Epidermal melanocyte (primary cell): ENCODE measurements at regions not wholly inside any gene's neighbourhood (a gene's known extent, or its start where the extent isn't known, plus 50 kb on each side); places are given as distances from the start of the nearest gene placed in this dataset.

ENCODE experiments used
- DNase-seq: peaks from one replicate; pipeline ENCODE4 v3.0.0; 2011; ENCODE audit warnings: low spot score; ENCODE audit not compliant: insufficient read length

DNA sequence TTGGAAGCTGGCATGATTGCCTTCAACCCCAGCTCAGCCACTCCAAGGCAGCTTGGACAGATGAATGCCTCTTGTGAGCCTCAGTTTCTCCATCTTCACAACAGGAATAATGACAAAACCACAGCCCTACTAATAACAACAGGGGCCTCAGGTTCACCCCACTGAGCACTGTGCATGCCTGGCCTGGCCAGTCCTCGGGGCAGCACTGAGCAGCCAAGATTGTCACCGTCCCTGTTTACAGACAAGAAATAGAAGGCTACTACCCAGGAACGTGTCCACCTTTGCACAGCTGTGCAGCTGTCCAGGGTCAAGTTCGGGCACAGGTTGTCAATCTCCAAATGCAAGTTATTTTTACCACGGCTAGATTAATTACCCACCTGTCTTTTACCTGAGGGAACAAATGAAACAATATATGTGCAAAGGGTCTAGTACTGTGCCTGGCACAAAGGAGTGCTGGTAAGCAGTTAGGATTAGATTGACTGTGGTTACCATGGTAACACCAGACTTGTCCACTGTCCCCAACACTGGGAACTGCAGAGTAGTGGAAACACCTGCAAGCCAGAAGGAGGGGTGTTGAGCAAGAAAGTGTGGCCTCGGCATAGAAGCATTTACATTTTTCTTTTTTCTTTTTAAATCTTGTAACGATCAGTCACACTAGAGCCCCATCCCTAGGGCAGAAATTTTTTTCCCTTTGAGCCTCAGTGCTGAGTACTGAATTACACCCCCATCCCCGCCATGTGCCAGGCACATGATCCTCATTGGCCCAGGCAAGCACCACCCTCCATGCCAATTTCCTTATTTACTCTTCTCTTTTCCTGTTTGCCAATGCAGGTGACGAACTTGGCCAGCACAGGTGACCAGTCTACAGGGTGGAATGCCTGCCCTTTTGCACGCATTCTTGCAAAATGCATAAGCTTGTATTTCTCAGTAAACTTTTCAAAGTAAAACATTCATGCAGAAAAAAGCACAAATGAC is 66.3 kb upstream of the SLC6A6 start:
- no peak for DNase-seq

DNA sequence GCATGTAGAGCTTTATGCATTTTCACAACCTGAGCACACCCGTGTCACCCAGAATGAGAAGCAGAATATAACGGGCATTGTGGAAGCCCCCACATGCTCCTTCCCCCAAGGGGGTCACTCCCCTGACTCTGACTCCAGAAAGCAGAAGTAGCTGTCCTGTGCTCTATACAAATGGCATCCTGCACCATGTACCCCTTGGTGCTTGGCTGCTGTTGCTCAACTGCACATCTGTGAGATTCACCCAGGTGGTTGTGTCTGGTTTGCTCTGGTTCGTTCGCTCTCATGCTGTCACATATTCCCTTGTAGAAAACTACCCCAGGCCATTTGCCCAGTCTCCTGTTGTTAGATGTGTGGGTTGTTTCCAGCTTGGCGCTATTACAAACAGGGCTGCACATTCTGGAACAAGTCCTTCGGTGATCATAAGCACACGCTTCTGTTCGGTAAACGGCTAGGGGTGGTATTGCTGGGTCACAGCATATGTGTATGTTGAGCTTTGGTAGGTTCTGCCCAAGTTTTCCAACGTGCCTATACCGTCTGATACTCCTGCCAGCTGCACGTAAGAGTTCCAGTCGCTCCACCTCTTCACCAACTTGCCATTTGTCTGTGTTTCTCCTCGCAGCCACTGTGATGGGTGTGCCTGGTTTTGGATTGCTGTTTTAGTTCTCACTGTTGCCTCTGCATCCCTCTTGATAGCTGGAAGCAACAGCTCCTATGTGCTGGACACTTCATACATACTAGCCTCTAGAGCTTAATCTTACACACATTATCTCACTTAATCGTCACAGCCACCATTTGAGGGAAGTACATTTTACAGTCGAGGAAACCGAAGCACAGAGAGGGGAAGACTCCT is 65.4 kb upstream of the SLC6A6 start:
- no peak for DNase-seq

DNA sequence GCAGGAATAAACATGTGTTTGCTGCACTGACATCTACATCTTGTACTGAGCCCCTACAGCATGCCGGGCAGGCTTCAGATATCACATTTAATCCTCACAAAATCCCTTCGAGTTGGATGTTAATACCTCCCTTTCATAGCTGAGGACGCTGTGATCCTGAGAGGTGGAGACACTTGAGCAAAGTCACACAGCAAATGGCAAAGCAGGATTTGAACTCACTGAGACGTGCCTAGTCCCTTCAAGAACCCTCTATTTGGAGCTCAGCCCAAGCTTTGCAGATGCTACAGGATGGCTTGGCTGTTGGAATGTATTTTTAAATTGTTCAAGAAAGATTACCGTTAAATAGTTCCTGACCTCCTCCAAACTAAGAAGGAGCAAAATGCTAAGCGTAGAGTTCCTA is 64.6 kb upstream of the SLC6A6 start:
- DNase-seq = no peak

DNA sequence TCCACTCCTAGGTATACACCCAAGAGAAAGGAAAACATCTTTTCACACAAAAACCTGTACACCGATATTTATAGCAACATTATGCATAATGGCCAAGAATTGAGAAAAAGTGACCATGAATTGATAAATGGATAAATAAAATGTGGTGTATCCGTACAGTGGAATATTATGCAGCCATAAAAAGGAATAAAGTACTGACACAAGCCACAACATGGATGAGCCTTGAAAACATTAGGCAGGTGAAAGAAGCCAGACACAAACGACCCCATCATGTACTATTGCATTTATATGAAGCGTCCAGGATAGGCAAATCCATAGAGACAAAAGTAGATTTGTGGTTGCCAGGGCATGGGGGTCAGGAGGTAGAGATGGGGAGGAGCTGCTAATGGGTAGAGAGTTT is 64.2 kb upstream of the SLC6A6 start:
- DNase-seq = no peak

DNA sequence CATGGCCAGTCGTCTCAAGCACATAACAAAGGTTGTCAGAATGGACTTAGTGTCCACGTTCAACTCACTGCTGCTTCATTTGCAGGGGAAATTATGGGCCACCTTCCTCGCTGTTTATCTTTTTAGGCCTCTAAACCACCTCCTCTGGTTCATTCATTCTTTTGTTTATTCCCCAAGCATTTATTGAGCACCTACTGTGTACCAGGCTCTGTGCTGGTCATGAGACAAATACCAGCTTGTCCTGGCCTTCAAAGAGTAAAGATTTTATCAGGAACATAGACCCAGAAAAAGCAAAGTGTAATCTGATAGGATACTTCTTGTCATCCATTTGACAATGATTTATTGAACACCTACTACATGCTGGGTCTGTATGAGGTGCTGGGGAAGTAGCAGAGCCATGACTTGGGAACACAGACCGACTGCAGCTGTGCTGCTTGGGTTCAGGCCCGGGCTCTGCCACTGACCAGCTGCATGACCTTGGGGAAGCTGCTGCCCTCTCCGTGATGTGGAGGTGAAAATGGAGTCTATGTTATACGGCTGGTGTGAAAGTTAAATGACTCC is 63.4 kb upstream of the SLC6A6 start:
- DNase-seq = no peak

DNA sequence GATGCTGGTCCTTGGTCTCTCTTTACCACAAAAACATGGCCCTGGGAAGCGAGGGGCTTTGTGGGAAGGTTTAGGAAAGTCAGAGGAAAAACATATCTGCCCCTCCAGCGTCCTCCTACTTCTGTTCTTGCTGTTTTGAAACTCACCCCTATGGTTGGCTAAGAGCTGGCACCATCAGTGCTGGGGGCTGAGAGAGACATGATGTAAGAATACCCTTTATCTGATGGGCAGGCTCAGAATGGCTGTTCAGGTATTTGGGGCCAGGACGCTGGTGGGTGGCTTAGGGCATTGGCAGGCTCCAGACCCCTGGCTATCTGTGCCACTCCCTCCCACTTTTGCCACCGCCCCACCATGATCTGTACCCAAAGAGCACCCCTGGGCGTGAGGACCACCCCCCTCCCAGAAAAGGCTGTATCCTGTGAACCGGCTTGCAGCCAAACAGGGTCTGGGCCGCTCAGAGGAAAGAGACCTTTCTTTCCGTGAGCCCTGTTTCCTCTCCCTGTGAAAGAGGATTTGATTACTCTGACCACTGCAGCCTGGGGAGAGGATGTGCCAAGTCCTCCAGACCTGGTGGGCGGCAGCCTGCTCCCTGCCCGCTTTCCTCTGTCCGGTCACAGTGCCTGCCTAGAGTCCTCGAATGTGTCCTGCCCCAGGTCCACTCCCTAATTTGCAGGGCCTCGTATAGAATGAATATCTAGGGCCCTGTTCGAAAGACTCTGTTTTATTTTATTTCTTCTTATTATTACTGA is 61.3 kb upstream of the SLC6A6 start:
- no peak for DNase-seq

DNA sequence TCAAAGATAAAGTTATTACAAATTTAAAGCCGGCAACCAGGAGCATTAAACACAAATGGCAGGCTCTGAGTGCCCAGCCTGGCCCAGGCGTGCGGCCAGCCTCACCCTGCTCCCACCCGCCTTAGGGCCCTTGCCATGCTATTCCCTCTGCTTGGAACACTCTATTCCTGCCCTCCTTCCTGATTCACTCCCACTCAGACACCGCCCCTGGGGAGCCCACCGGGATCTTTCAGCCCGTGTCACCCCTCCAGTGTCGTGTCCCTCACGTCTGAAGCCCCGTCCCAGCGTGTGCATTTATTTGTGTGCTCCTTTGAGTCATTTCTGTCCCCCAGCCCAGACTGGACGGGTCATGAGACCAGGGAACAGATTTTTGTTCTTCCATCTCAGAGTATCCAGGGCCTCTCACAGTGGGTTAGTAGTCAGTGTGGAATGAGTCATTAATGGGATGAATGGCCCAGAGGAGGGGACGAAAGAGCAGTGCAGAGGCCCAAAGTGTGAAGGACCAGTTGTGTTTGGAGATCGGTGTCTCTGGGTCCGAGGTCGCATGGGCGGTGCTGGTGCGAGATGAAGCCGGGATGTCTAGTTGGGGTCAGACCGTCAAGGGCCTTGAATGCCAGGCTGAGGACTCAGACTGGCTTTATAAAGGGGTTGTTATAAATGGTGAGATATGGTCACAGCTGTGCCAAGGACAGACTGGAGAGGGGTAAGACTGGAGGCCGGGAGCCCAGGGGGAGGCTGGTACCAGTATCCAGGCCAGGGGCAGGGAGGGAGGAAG is 58.9 kb upstream of the SLC6A6 start:
- no peak for DNase-seq

DNA sequence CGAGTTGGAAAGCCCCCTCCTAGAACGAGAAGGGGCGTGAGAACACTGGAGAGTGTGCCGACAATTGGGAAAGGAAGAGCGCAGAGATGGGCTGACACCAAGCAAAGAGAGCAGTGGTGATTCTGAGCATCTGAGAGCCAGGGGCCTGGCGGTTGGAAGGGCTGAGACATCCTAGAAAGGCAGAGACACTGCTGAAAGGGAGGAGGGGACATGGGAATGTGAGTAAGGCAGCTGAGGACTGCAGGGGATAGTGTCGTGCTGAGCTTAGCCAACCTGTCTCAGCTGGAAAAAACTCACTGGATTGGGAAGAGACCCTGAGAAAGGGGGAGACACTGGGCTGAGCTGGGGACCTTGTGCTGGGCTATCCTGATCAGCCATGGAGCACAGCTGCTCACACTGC is 58.1 kb upstream of the SLC6A6 start:
- DNase-seq = no peak

DNA sequence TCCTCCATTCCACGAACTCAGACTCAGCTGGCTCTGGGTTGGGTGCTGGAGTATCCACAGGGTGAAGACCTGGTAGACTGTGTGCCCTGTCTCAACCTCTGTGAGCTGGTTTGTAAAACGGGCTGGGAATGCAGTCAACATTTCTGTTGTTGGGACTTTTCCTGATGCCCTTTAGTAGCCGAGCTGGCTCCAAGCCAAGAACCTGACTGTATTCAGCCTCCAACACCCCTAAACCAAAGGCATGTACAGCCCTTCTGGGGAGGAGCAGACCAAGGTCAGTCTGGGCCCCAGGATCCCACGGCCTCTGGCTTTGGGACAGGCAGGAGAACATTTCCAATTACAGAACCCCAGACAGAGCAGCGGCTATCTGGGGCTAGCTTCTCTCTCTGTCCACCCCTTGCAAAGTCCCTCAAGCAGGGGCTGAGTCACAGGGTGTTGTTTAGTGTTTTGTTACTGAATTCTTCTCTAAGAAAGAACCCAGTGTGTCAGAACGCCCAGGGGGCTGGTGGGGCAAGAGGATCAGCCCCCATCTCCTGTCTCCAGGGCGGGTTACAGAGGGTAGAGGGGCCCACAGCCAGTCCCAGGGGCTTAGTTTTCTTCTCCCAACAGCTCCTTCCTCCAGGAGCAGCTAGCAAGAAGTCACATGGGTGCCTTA is 56.8 kb upstream of the SLC6A6 start:
- peak; percentile 91 for DNase-seq

DNA sequence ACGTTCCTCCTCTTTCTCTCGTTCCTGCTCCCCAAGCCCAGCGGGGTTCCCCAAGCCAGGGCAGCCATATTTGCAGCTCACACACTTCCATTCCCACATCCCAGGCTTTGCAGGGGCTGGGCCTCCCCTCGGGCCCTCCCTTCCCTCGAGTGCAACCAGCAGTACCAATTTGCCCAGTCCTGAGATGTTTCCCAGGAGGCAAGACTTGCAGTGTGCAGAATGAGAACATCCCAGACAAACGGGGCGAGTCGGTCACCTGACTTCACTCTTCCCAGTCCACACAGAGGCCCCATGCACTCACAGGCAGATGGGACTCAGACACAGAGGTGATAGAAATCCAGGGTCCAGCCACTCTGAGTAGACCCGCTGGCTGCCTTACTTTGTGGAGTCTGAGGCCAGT is 56.2 kb upstream of the SLC6A6 start:
- DNase-seq = no peak

DNA sequence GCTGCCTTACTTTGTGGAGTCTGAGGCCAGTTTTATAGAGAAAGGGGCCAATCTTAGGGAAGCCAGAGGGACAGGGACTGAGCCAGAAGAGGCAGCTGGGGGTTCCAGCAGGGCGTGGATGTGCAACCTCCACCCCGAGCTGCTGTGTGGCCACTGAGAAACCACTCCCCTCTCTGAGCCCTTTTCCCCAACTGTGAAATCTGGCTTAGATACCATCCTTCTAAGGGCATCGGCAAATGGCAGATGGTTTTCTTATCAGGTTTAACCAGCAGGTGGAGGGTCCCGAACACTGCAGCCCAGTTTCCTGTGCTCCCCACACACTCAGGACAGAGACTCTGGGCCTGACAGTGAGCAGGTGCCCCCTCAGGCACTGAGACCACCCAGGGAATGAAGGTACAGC is 55.8 kb upstream of the SLC6A6 start:
- DNase-seq = no peak

DNA sequence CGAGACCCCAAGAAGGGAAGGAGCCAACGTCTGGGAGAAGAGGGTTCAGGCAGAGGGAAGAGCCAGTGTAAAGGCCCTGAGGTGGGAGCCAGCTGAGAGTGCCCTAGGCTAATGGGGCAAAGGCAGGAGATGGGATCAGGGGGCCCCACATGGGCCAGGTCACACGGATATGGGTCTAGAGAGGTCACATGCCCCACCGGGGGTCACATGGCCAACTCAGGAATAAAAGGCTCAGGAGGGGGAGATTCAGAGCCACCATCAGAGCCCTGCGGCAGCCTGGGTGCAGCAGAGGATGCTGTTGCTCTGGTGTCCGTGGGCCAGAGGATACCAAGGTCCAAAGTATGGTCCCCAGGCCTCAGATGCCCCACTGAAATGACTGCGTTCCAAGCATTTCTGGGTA is 55.3 kb upstream of the SLC6A6 start:
- no peak for DNase-seq

DNA sequence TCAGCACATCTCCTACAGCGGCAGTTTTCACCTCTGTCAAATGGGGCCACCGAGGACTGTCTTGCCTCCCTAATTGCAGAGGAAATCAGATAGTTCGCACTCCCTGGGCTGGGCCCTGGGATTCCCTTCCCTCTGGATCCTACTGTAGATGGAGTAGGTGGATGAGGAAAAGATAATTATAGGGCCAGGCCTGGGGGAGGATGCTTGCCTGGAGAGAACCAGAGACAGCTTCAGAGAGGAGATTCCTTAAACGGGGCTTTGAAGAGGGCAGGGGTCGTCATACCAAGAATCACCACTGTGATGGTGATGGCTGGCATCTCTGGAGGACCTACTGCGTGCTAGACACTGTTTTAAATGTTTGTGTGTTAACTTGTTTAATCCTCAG is 50.8 kb upstream of the SLC6A6 start:
- DNase-seq = no peak

DNA sequence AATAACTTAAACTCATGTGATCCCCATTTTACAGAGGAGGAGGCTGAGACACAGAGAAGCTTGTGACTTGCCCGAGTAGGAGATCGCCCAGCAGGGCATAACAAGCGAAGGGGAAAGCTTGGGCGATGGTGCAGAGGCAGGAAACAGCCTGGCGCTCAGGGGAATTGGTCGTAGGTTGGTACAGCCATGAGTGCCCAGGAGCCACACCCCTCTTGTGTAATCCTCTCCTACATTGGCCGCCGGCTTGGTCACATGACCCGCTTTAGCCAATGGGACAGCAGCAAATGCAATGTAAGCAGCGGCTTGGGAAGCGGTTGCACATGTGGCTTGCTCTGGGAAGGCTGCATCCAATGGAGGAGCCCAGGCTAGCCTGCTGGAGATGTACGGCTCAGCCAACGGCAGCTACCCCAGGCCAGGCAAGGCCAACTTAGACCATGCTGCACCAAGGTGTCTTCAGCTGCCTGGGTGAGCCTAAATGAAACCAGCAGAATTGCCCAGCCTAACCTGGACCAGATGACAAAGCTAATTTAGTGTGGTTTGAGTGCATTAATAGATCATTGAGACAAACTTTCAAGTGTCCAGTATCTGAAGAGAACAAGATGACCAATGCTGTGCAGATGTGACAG is 50.3 kb upstream of the SLC6A6 start:
- DNase-seq = no peak
